Omental fat pad (tissue), 3 donors: ENCODE measurements at regions not wholly inside any gene's neighbourhood (a gene's known extent, or its start where the extent isn't known, plus 50 kb on each side); places are given as distances from the start of the nearest gene placed in this dataset.

Experiments
- ATAC-seq: fragments of 150-250 bp; one replicate; pipeline ENCODE4 v1.9.1; 2016; ENCODE audit warnings: mild to moderate bottlenecking, moderate library complexity; ENCODE audit not compliant: low FRiP score
- DNase-seq: peaks from one replicate; pipeline ENCODE4 v3.0.0-alpha.2; 2019; ENCODE audit warnings: low spot score
- TF ChIP-seq, protein P1 (sequence below), 3 donors: fragments of 450-650 bp; IDR thresholded peaks; one replicate each; pipeline ENCODE4 v1.5.1; 2016 to 2017; ENCODE audit warnings: antibody characterized with exemption in 3 of 3, mild to moderate bottlenecking in 3 of 3, moderate library complexity in 2 of 3

DNA sequence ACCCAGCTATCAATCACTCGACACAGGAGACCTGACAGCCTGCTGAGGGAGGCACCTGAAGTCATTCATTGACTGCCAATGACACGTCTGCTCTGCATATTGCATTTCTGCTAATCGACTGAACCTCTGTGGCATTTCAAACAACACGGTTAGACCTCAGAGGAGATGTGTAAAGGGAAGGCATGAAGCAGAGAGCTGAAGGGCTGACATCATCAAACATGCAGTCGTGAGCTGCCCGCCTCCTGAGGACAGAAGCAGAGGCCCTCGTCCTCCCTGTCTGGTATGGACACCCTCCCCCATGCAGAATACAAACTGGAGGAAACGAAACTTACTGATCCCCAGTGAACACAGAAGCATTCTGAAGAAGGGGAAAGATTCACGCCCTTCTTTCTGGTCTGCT lies 462.6 kb upstream of the MGMT start:
- ATAC-seq (no peak), DNase-seq (no peak)
- TF ChIP-seq, protein P1, sequence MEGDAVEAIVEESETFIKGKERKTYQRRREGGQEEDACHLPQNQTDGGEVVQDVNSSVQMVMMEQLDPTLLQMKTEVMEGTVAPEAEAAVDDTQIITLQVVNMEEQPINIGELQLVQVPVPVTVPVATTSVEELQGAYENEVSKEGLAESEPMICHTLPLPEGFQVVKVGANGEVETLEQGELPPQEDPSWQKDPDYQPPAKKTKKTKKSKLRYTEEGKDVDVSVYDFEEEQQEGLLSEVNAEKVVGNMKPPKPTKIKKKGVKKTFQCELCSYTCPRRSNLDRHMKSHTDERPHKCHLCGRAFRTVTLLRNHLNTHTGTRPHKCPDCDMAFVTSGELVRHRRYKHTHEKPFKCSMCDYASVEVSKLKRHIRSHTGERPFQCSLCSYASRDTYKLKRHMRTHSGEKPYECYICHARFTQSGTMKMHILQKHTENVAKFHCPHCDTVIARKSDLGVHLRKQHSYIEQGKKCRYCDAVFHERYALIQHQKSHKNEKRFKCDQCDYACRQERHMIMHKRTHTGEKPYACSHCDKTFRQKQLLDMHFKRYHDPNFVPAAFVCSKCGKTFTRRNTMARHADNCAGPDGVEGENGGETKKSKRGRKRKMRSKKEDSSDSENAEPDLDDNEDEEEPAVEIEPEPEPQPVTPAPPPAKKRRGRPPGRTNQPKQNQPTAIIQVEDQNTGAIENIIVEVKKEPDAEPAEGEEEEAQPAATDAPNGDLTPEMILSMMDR (IDR thresholded peaks at IDR 0.05): no peak

GRCh38 chr10:129005080-129005479 lies 462.0 kb upstream of the MGMT start:
- TF ChIP-seq, protein P1 (IDR thresholded peaks at IDR 0.05): no peak
- DNase-seq (no peak), ATAC-seq (no peak)

GRCh38 chr10:129005804-129006203 lies 461.2 kb upstream of the MGMT start:
- TF ChIP-seq, protein P1 (IDR thresholded peaks at IDR 0.05): no peak
- ATAC-seq (no peak), DNase-seq (no peak)

DNA sequence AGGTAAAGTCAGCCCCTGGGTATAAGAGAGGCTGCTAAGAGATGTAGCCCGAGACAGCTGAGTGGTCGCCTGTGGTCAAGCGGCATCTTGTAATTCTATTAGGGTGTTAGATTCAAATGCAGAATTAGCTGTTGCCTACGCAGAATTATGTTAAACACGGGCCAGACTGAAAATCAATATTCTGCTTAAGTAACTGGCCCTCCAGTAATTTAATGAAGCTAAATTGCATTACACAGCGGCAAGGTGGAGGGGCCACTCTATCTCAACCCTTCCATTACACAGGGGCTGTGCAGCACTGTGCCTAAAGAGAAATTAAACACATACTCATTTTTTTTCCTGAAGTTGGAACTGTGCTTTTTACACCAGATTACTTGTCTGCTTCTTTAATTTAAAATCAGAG lies 448.5 kb upstream of the MGMT start:
- TF ChIP-seq, protein P1 (IDR thresholded peaks at IDR 0.05): no peak
- DNase-seq (no peak), ATAC-seq (no peak)

GRCh38 chr10:129020651-129021330 lies 446.2 kb upstream of the MGMT start:
- ATAC-seq (no peak), DNase-seq (no peak)
- TF ChIP-seq, protein P1 (IDR thresholded peaks at IDR 0.05): no peak

DNA sequence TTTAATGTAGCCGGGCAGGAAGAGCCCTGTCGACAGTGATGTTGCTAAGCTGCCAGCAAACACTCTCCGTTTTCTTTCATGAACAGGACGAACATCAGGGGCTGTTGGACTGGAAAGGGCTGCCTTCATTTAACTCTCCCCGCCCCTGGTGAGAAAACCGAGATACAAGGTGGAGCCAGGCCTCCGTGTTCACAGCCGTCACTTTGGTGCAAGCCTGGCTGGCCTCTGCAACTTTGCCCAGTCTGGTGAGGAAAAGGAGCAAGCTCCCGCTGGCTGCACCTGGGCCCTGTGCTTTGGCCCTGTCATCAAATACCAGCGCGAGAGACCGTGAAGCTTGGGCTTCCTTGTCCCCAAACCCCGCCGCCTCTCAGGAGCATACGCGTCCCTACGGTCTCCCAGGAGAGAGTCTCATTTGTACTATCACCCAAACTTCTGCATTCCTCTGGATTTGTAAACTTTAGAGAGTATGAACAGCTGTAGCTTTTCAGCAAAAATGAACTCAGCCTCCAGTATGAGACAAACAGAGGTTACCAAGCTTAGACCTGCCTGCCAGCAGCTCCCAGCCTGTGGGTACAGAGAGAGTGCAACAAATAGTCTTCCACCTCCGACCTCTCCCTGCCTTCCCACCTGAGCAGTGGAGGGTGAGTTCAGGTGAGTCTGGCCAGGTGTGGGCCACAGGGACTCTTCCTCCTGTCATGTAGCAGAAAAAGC lies 445.3 kb upstream of the MGMT start:
- no peak for ATAC-seq
- TF ChIP-seq, protein P1 (IDR thresholded peaks at IDR 0.05): no peak

GRCh38 chr10:129023082-129023481 lies 444.0 kb upstream of the MGMT start:
- DNase-seq (no peak), ATAC-seq (no peak)
- TF ChIP-seq, protein P1 (IDR thresholded peaks at IDR 0.05): no peak

More for the DNA sequence above, 445.3 kb upstream of the MGMT start:
- DNase-seq: no peak
